GM12864 (cell line): ENCODE measurements at regions not wholly inside any gene's neighbourhood (a gene's known extent, or its start where the extent isn't known, plus 50 kb on each side); places are given as distances from the start of the nearest gene placed in this dataset.

Experiments
- DNase-seq: peaks from one replicate; pipeline ENCODE4 v3.0.0-alpha.2; 2011; ENCODE audit warnings: low read depth
- H3K4me3 ChIP-seq: 2 replicates; pipeline ENCODE4 v1.5.1; 2011; ENCODE audit warnings: mild to moderate bottlenecking, low read depth, low read length, control low read depth
- CTCF ChIP-seq: IDR thresholded peaks from 2 replicates; pipeline ENCODE4 v1.5.1; 2011; ENCODE audit warnings: low read depth, mild to moderate bottlenecking, moderate library complexity, low read length, control low read depth, inconsistent platforms; ENCODE audit errors: missing control alignments

- TF ChIP-seq CTCF: no peak
- no peak overlapping the region for H3K4me3 ChIP-seq
- no peak for DNase-seq
Measured at GRCh38 chr10:88181902-88182600, 318.6 kb downstream of the PTEN start.

GRCh38 chr10:88182601-88182930 lies 319.1 kb downstream of the PTEN start:
- DNase-seq: no peak
- no peak overlapping the region for H3K4me3 ChIP-seq
- no peak for TF ChIP-seq CTCF

GRCh38 chr10:88184543-88185297 lies 321.3 kb downstream of the PTEN start:
- no peak overlapping the region for H3K4me3 ChIP-seq
- no peak for DNase-seq
- TF ChIP-seq CTCF: no peak

GRCh38 chr10:88185830-88186229 lies 322.4 kb downstream of the PTEN start:
- no peak overlapping the region for H3K4me3 ChIP-seq
- DNase-seq: no peak
- TF ChIP-seq CTCF: no peak

- DNase-seq: no peak
- H3K4me3 ChIP-seq: no peak overlapping the region
- no peak for TF ChIP-seq CTCF
Measured at GRCh38 chr10:88186335-88186734, 322.9 kb downstream of the PTEN start.

- no peak for TF ChIP-seq CTCF
- DNase-seq: no peak
- H3K4me3 ChIP-seq: no peak overlapping the region
Measured at GRCh38 chr10:88187472-88187871, 324.0 kb downstream of the PTEN start.

GRCh38 chr10:88190123-88190522 lies 326.7 kb downstream of the PTEN start:
- H3K4me3 ChIP-seq: no peak overlapping the region
- DNase-seq: no peak
- no peak for TF ChIP-seq CTCF
